ENCODE measurements at regions not wholly inside any gene's neighbourhood (a gene's known extent, or its start where the extent isn't known, plus 50 kb on each side); places are given as distances from the start of the nearest gene placed in this dataset.

DNA sequence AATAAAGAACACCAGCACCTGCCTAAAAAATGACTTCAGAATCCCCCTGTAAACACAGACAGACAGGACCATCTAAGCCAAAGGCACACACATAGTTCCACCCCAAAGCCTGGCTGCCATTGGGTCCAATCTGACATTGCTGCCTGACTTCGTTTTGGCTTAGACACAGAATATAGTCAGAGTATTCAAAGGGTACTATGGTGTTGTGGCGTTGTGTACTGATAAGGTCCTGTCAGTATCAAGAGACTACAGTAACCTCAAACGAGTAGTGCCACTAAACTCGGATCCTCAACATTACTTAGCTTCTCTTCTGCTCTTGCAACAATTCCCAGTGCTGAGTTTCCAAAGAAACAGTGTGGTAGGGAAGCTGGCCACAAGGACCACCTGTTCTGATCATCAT lies 169.3 kb upstream of the NR5A2 start:
- intact Hi-C loops (cut with DNase I): no loop called here
- 62 to 74% methylated on average over 4 of the region's 4 CpGs for WGBS, 2 donors
- no peaks in the 10 kb centered on the region for H3K27me3 ChIP-seq
- H3K36me3 ChIP-seq (replicated peaks in 1 of 2; ENCODE audit: insufficient read depth in 1 of 2, low read depth in 2 of 2): no peaks in the 10 kb centered on the region
- no peaks in the 10 kb centered on the region for H3K9me3 ChIP-seq
- H3K4me3 ChIP-seq: no peak overlapping the region
- ATAC-seq (no peak), DNase-seq (no peak)
- no peaks in the 10 kb centered on the region for H3K4me1 ChIP-seq
- H3K27ac ChIP-seq: no peak overlapping the region
- no peak for TF ChIP-seq POLR2A (IDR thresholded peaks at IDR 0.05)
- no peak for TF ChIP-seq CTCF (IDR thresholded peaks at IDR 0.05)

- Histone ChIP-seq H3K27me3 (no peaks in the 10 kb centered on the region), H3K4me1 (no peaks in the 10 kb centered on the region), H3K4me3 (no peak overlapping the region), H3K9me3 (no peaks in the 10 kb centered on the region), H3K27ac (no peak overlapping the region), H3K36me3 (replicated peaks in 1 of 2; ENCODE audit: insufficient read depth in 1 of 2, low read depth in 2 of 2) (no peaks in the 10 kb centered on the region)
- TF ChIP-seq CTCF (IDR thresholded peaks at IDR 0.05): no peak
- no peak for TF ChIP-seq POLR2A (IDR thresholded peaks at IDR 0.05)
- WGBS, 2 donors: 83 to 90% methylated on average over 1 of the region's 1 CpG
- ATAC-seq: no peak
- intact Hi-C loops (cut with DNase I): no loop called here
- DNase-seq: no peak
Measured at GRCh38 chr1:199858856-199859255, 168.7 kb upstream of the NR5A2 start.

GRCh38 chr1:199859491-199859933 lies 168.0 kb upstream of the NR5A2 start:
- Histone ChIP-seq H3K4me1 (no peaks in the 10 kb centered on the region), H3K36me3 (replicated peaks in 1 of 2; ENCODE audit: insufficient read depth in 1 of 2, low read depth in 2 of 2) (no peaks in the 10 kb centered on the region), H3K9me3 (no peaks in the 10 kb centered on the region), H3K27ac (no peak overlapping the region), H3K4me3 (no peak overlapping the region), H3K27me3 (no peaks in the 10 kb centered on the region)
- intact Hi-C loops (cut with DNase I): no loop called here
- WGBS, 2 donors: 62 to 75% methylated on average over 3 of the region's 3 CpGs
- DNase-seq (peak in 1 of 4 donors; percentile 44), ATAC-seq (no peak)
- TF ChIP-seq POLR2A (IDR thresholded peaks at IDR 0.05) (no peak), CTCF (IDR thresholded peaks at IDR 0.05) (no peak)

GRCh38 chr1:199861020-199861795 lies 166.3 kb upstream of the NR5A2 start:
- Histone ChIP-seq H3K4me1 (no peaks in the 10 kb centered on the region), H3K9me3 (no peaks in the 10 kb centered on the region), H3K4me3 (no peak overlapping the region), H3K27ac (no peak overlapping the region), H3K36me3 (replicated peaks in 1 of 2; ENCODE audit: insufficient read depth in 1 of 2, low read depth in 2 of 2) (no peaks in the 10 kb centered on the region), H3K27me3 (no peaks in the 10 kb centered on the region)
- intact Hi-C loops (cut with DNase I): no loop called here
- TF ChIP-seq POLR2A (IDR thresholded peaks at IDR 0.05): no peak
- no peak for TF ChIP-seq CTCF (IDR thresholded peaks at IDR 0.05)
- WGBS, 2 donors: 85 to 87% methylated on average over 3 of the region's 3 CpGs
- ATAC-seq (no peak), DNase-seq (no peak)

DNA sequence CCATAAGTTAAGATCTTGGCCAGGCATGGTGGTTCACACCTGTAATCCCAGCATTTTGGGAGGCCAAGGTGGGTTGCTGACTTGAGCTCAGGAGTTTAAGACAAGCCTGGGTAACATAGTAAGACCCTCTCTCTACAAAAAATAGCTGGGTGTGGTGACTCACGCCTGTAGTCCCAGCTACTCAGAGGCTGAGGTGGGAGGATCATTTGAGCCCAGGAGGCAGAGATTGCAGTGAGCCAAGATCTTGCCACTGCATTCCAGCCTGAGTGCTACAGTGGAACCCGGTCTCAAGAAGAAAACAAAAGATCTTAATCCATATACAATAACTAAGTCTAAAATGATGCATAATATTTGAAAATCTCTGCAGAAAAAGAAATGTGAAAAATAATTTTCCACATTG lies 165.5 kb upstream of the NR5A2 start:
- H3K9me3 ChIP-seq: no peaks in the 10 kb centered on the region
- DNase-seq: no peak
- H3K27me3 ChIP-seq: no peaks in the 10 kb centered on the region
- no peak overlapping the region for H3K27ac ChIP-seq
- no peaks in the 10 kb centered on the region for H3K36me3 ChIP-seq (replicated peaks in 1 of 2; ENCODE audit: insufficient read depth in 1 of 2, low read depth in 2 of 2)
- ATAC-seq: no peak
- intact Hi-C loops (cut with DNase I): no loop called here
- no peak for TF ChIP-seq POLR2A (IDR thresholded peaks at IDR 0.05)
- TF ChIP-seq CTCF (IDR thresholded peaks at IDR 0.05): no peak
- no peaks in the 10 kb centered on the region for H3K4me1 ChIP-seq
- WGBS, 2 donors: 81 to 89% methylated on average over 2 of the region's 2 CpGs
- H3K4me3 ChIP-seq: no peak overlapping the region
